ENCODE measurements at regions not wholly inside any gene's neighbourhood (a gene's known extent, or its start where the extent isn't known, plus 50 kb on each side); places are given as distances from the start of the nearest gene placed in this dataset.

- H3K9me3 Mint-ChIP-seq: no peaks in the 10 kb centered on the region
- H3K27me3 Mint-ChIP-seq (ENCODE audit: low read depth): peaks cover 11% of the 10 kb centered on the region
- ATAC-seq: no peak
- no peak for DNase-seq
- H3K4me1 Mint-ChIP-seq (ENCODE audit: low read depth): no peaks in the 10 kb centered on the region
- no peaks in the 10 kb centered on the region for H3K36me3 Mint-ChIP-seq (ENCODE audit: insufficient read depth)
- H3K4me3 Mint-ChIP-seq: no peak overlapping the region
These were observed 366.2 kb downstream of the HRH4 start for GRCh38 chr18:24826605-24827004.

GRCh38 chr18:24827501-24827900, 367.1 kb downstream of the HRH4 start:
- Mint-ChIP-seq H3K4me3 (no peak overlapping the region), H3K27me3 (ENCODE audit: low read depth) (peaks cover 7% of the 10 kb centered on the region), H3K36me3 (ENCODE audit: insufficient read depth) (no peaks in the 10 kb centered on the region), H3K4me1 (ENCODE audit: low read depth) (no peaks in the 10 kb centered on the region), H3K9me3 (no peaks in the 10 kb centered on the region)
- no peak for DNase-seq
- no peak for ATAC-seq

- no peak overlapping the region for H3K4me3 Mint-ChIP-seq
- H3K4me1 Mint-ChIP-seq (ENCODE audit: low read depth): no peaks in the 10 kb centered on the region
- peaks cover 19% of the 10 kb centered on the region for H3K27me3 Mint-ChIP-seq (ENCODE audit: low read depth)
- no peaks in the 10 kb centered on the region for H3K36me3 Mint-ChIP-seq (ENCODE audit: insufficient read depth)
- DNase-seq (no peak), ATAC-seq (no peak)
- H3K9me3 Mint-ChIP-seq: no peaks in the 10 kb centered on the region
These were observed 370.6 kb downstream of the HRH4 start for GRCh38 chr18:24831081-24831480.

- ATAC-seq: no peak
- Mint-ChIP-seq H3K27me3 (ENCODE audit: low read depth) (peaks cover 19% of the 10 kb centered on the region), H3K9me3 (no peaks in the 10 kb centered on the region)
These were observed 371.6 kb downstream of the HRH4 start for GRCh38 chr18:24831871-24832665.

GRCh38 chr18:24835751-24836150, 375.3 kb downstream of the HRH4 start:
- Mint-ChIP-seq H3K27me3 (ENCODE audit: low read depth) (peaks cover 12% of the 10 kb centered on the region), H3K36me3 (ENCODE audit: insufficient read depth) (no peaks in the 10 kb centered on the region), H3K4me3 (no peak overlapping the region), H3K4me1 (ENCODE audit: low read depth) (no peaks in the 10 kb centered on the region), H3K9me3 (no peaks in the 10 kb centered on the region)
- no peak for DNase-seq
- no peak for ATAC-seq

More at GRCh38 chr18:24831871-24832665, 371.6 kb downstream of the HRH4 start:
- Mint-ChIP-seq H3K4me1 (ENCODE audit: low read depth) (no peaks in the 10 kb centered on the region), H3K4me3 (no peak overlapping the region), H3K36me3 (ENCODE audit: insufficient read depth) (no peaks in the 10 kb centered on the region)
- no peak for DNase-seq

GRCh38 chr18:24837066-24837465, 376.6 kb downstream of the HRH4 start:
- no peak for DNase-seq
- no peak overlapping the region for H3K4me3 Mint-ChIP-seq
- H3K27me3 Mint-ChIP-seq (ENCODE audit: low read depth): peaks cover 13% of the 10 kb centered on the region
- ATAC-seq: no peak
- H3K36me3 Mint-ChIP-seq (ENCODE audit: insufficient read depth): no peaks in the 10 kb centered on the region
- no peaks in the 10 kb centered on the region for H3K4me1 Mint-ChIP-seq (ENCODE audit: low read depth)
- H3K9me3 Mint-ChIP-seq: no peaks in the 10 kb centered on the region

GRCh38 chr18:24840051-24840450, 379.6 kb downstream of the HRH4 start:
- Mint-ChIP-seq H3K27me3 (ENCODE audit: low read depth) (peaks cover 4% of the 10 kb centered on the region), H3K9me3 (no peaks in the 10 kb centered on the region), H3K36me3 (ENCODE audit: insufficient read depth) (no peaks in the 10 kb centered on the region), H3K4me1 (ENCODE audit: low read depth) (no peaks in the 10 kb centered on the region), H3K4me3 (no peak overlapping the region)
- ATAC-seq (no peak), DNase-seq (no peak)

- Mint-ChIP-seq H3K4me3 (no peak overlapping the region), H3K9me3 (no peaks in the 10 kb centered on the region), H3K27me3 (ENCODE audit: low read depth) (peaks cover 2% of the 10 kb centered on the region), H3K36me3 (ENCODE audit: insufficient read depth) (no peaks in the 10 kb centered on the region), H3K4me1 (ENCODE audit: low read depth) (no peaks in the 10 kb centered on the region)
- no peak for DNase-seq
- no peak for ATAC-seq
These were observed 380.2 kb downstream of the HRH4 start for GRCh38 chr18:24840640-24841039.

- H3K4me1 Mint-ChIP-seq (ENCODE audit: low read depth): no peaks in the 10 kb centered on the region
- DNase-seq (no peak), ATAC-seq (no peak)
- H3K27me3 Mint-ChIP-seq (ENCODE audit: low read depth): peaks cover 2% of the 10 kb centered on the region
- H3K9me3 Mint-ChIP-seq: no peaks in the 10 kb centered on the region
- no peak overlapping the region for H3K4me3 Mint-ChIP-seq
- no peaks in the 10 kb centered on the region for H3K36me3 Mint-ChIP-seq (ENCODE audit: insufficient read depth)
These were observed 381.1 kb downstream of the HRH4 start for GRCh38 chr18:24841536-24841935.

- H3K4me3 Mint-ChIP-seq: no peak overlapping the region
- no peaks in the 10 kb centered on the region for H3K9me3 Mint-ChIP-seq
- DNase-seq: no peak
- no peaks in the 10 kb centered on the region for H3K4me1 Mint-ChIP-seq (ENCODE audit: low read depth)
- peaks cover 2% of the 10 kb centered on the region for H3K27me3 Mint-ChIP-seq (ENCODE audit: low read depth)
- no peak for ATAC-seq
- H3K36me3 Mint-ChIP-seq (ENCODE audit: insufficient read depth): no peaks in the 10 kb centered on the region
These were observed 382.7 kb downstream of the HRH4 start for GRCh38 chr18:24843123-24843522.

GRCh38 chr18:24846138-24846537, 385.7 kb downstream of the HRH4 start:
- Mint-ChIP-seq H3K4me3 (no peak overlapping the region), H3K9me3 (no peaks in the 10 kb centered on the region), H3K4me1 (ENCODE audit: low read depth) (no peaks in the 10 kb centered on the region), H3K36me3 (ENCODE audit: insufficient read depth) (no peaks in the 10 kb centered on the region), H3K27me3 (ENCODE audit: low read depth) (peaks cover 2% of the 10 kb centered on the region)
- DNase-seq (no peak), ATAC-seq (no peak)

GRCh38 chr18:24850532-24850931, 390.1 kb downstream of the HRH4 start:
- Mint-ChIP-seq H3K4me3 (no peak overlapping the region), H3K4me1 (ENCODE audit: low read depth) (no peaks in the 10 kb centered on the region), H3K27me3 (ENCODE audit: low read depth) (peaks cover 4% of the 10 kb centered on the region), H3K36me3 (ENCODE audit: insufficient read depth) (no peaks in the 10 kb centered on the region), H3K9me3 (no peaks in the 10 kb centered on the region)
- no peak for ATAC-seq
- DNase-seq: no peak

GRCh38 chr18:24853076-24853475, 392.6 kb downstream of the HRH4 start:
- no peaks in the 10 kb centered on the region for H3K9me3 Mint-ChIP-seq
- H3K27me3 Mint-ChIP-seq (ENCODE audit: low read depth): peaks cover 7% of the 10 kb centered on the region
- ATAC-seq: no peak
- H3K4me3 Mint-ChIP-seq: no peak overlapping the region
- no peaks in the 10 kb centered on the region for H3K36me3 Mint-ChIP-seq (ENCODE audit: insufficient read depth)
- no peak for DNase-seq
- no peaks in the 10 kb centered on the region for H3K4me1 Mint-ChIP-seq (ENCODE audit: low read depth)

- no peaks in the 10 kb centered on the region for H3K9me3 Mint-ChIP-seq
- DNase-seq: no peak
- H3K36me3 Mint-ChIP-seq (ENCODE audit: insufficient read depth): no peaks in the 10 kb centered on the region
- H3K4me1 Mint-ChIP-seq (ENCODE audit: low read depth): no peaks in the 10 kb centered on the region
- peaks cover 3% of the 10 kb centered on the region for H3K27me3 Mint-ChIP-seq (ENCODE audit: low read depth)
- ATAC-seq: no peak
- H3K4me3 Mint-ChIP-seq: no peak overlapping the region
These were observed 400.7 kb downstream of the HRH4 start for GRCh38 chr18:24860978-24861680.

- no peaks in the 10 kb centered on the region for H3K4me1 Mint-ChIP-seq (ENCODE audit: low read depth)
- no peak for ATAC-seq
- no peaks in the 10 kb centered on the region for H3K36me3 Mint-ChIP-seq (ENCODE audit: insufficient read depth)
- no peak overlapping the region for H3K4me3 Mint-ChIP-seq
- no peaks in the 10 kb centered on the region for H3K9me3 Mint-ChIP-seq
- peaks cover 2% of the 10 kb centered on the region for H3K27me3 Mint-ChIP-seq (ENCODE audit: low read depth)
- DNase-seq: no peak
These were observed 401.9 kb downstream of the HRH4 start for GRCh38 chr18:24862201-24862816.

Data from activated T-cell treated with anti-CD3 and anti-CD28 coated beads, Interleukin-2, amount 50 U/mL, for 4 hours (primary cell).